Suppressor macrophage (primary cell): ENCODE measurements at regions not wholly inside any gene's neighbourhood (a gene's known extent, or its start where the extent isn't known, plus 50 kb on each side); places are given as distances from the start of the nearest gene placed in this dataset.
"Not testable (repeated sequence)": the region's sequence is repeated elsewhere in the genome, so short reads cannot be mapped to it uniquely, and the experiment has no call there.

Source experiments
- DNase-seq, 4 experiments: peaks; one replicate each; pipeline ENCODE4 v3.0.0-alpha.2; 2020 to 2022

DNA sequence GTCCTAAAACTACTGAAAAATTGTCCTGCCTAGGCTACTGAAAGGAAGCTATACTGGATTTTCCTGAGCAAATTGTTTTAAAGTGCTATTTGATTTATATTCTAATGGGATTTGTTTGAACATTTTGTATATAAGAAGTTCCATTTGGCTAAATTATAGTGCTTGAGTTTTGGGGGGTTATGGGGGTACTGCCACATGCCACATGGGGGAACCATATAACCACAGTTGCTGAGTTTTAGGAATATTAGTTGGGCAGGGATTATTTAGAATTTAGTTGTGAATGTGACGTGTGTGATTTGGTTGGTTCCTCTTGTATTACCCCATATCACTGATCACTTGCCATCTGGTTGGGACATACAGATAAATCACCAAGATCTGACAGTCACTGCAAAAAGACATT is 224.5 kb upstream of the TAPT1 start:
- DNase-seq = no peak

DNA sequence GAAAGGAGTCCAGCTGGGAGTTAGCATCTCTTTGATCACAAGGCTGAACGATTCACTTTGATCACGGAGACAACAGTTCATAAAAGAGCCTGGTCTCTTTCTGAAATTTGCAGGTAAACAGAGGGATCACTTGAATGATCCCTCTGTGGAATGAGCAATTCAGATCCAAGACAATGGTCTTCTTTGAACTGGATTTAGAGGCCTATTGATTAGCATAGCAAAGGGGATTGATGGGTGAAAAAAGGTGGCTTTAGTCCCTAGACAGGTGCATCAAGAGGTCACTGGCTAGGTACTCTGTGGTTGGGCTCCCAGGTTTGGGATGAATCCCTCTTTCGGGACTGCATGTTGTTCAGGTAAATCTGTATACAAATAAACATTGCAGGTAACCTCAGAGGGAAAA is 223.8 kb upstream of the TAPT1 start:
- no peak for DNase-seq

DNA sequence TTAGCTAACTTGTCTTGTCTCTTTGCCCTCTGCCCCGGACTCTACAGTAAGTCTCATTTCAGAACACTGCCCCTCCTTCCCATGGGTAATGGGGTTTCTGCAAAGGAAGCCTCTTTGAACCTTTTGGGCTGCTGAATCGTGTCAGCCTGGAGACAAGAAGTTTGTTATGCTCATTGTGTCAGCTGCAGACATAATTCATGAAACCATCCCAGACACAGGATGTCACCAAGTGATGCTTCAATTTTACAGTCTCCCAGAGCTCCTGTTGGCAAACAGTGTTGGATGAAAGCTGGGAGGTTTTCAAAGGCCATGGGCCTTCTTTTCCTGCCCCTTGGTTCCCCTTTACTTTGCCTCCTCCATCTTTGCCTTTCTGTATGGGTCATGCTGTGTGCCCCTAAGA is 223.1 kb upstream of the TAPT1 start:
- no peak for DNase-seq

DNA sequence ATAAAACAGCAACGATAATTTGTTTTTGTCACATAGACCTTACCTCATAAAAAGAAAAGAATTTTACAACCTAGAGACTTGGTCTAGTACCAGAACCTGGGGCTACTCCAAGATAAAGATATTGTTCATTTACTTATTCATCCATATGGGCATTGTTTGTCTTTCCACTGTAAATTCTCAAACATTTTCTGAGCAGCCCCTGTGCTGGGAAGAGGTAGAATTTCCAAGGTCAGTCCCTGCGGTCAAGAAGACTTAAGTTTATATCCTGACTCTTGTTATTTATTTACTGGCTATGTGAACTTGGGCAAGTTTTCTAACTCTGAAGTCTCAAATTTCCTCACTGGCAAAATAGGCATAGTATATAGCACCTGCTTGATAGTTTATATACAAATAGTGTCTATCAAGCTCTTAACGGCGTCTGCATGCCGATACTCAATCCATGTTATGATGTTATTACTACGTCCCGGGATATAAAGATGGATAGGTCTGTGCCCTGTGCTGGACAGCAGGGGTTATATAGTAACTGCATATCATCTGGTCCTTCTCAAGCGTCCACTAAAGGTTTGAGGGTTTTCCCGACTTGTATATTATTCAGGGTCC is 222.1 kb upstream of the TAPT1 start:
- DNase-seq = no peak

DNA sequence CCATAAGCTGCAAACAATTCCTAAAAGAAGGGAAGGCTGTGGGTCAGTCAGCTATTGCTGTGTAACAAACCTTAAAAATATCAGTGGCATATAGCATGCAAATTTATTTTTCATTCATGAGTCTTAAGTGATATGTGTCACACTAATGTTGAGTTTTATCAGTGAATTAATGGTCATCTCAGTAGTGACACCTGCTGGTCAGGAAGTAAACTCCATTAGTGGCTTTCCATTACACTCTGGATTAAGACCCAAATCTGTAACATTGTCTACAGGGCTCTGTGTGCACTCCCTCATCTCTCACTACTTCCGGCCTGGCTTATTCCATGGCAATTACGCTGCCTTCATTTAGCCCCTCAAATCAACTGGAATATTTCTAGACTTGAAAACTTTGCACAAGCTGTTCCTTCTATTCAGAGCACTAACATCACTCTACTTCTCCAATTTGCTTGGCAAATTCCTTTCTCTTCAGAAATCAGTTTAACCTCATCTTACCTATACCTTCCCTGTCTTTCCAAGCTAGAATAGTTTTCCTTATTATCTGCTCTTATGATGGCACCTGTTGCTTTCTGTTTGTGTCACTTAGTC is 217.3 kb upstream of the TAPT1 start:
- DNase-seq = peak; percentile 31 to 77 (median 52)

DNA sequence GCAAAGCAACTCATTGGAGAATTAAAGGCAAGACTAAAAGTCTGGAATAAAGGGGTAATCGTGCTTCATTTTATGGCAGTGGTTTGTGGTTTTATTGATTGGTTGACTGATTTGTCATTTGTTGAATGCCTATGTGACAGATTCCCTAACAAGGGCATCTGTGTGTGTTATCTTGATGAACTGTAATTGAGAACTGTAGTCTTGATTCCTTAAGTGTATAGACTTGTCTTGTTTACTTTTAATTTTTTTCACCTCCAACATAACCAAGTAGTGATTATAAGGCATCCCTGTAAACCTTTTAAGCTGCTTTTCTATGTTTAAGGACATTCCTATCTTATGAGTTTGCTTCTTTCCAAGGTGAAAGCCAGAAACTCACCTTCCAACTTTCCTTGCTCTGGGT is 216.0 kb upstream of the TAPT1 start:
- DNase-seq = no peak

DNA sequence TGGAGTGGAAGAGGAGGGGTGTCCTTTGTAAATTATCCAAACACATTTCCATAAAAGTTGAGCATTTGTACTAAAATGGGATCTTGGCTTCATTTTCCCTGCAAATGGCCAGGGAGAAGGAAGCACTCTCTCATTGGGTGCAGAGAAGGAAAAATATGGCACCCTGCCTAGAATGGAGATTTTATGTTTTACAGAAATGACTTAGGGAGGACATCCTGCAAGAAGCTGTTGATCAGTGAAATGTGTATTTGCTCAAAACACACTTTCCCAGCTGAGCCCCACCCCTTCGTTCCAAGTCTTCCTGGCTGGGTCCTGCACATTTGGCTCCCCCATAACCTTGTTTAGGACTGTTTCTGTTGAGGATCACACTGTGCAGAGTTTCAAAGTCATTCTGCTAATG is 213.5 kb upstream of the TAPT1 start:
- DNase-seq = no peak

DNA sequence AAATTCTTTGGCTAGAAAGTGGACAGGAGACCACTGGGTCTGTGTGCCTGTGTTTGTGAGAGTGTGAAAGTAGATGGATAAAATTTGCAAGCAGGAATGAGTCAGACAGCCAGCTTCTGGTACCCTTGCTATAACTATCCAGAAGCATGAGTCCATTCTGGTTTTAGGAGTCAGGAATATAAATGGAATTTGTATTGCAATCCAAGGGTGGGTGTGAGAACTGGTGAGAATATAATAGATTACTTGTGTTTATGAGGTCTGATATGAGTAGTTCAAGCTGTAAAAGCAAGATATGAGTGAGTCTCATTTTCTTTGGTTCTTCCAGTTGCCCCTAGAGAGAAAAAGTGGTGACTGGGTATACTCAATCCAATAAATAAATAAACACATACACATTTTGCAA is 212.7 kb upstream of the TAPT1 start:
- DNase-seq = no peak

DNA sequence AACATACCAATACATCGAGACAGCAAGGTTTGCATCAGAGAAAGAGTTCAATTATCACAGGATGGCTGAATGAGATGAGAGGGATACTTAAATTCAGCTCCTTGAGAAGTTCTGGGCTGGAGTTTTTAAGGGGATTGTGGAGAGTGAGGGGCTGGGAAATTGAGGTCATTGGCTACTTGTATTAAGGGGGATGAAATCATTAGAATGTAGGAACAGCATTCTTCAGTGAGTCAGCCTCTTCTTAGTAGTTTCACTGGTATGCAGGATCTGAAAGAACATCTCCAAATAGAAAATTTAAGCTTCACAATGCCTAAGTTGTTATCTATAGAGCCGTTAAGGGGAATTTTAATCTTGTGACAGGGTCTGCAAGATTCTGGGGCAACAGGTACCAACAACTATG is 211.6 kb upstream of the TAPT1 start:
- no peak for DNase-seq

DNA sequence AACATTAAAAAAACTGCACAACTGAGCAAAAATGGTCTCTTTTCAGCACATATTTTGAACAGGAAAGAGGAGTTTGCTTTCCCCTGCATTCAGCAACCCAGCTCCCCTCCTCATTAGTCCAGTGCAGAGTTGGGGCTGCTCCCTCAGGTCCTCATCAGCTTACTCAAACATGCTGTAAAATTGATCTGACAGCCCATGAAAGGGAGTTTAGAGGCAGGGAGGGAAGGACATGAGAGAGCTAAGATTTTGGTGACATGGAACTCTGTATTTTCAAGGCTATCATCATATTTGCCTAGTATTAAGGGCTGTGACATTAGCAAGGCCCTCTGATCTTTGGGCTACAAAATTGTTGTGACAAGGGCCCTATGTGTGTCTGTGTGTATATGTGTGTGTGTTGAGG is 205.6 kb upstream of the TAPT1 start:
- no peak for DNase-seq

DNA sequence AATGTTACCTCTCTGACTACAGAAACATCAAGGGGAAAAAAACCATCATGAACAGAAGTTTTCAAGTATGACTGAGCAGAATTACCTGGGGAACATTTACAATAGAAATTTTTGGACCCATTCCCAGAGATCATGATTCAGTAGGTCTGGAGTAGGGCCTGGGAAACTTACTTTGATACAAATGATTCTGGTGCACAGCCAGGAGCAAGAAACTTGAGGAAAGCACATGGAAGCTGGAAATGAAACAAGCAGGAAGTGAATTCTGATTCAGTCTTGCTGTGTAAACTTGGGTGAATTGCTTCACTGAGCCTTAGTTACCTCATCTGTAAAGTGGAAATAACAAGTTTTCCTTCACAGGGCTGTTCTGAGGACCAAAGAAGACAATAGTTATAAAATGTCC is 192.5 kb upstream of the TAPT1 start:
- no peak for DNase-seq

DNA sequence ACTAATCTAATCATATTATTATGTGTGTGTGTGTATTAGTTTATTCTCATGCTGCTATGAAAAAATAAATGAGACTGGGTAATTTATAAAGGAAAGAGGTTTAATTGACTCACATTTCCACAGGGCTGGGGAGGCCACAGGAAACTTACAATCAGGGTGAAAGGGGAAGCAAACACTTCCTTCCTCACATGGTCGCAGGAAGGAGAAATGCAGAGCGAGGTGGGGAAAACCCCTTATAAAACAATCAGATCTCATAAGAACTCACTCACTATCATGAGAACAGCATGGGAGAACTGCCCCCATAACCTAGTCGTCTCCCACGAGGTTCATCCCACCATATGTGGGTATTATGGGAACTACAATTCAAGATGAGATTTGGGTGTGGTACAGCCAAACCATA is 190.9 kb upstream of the TAPT1 start:
- peak in 3 of 4 experiments; percentile 7 to 14 (median 7) for DNase-seq

DNA sequence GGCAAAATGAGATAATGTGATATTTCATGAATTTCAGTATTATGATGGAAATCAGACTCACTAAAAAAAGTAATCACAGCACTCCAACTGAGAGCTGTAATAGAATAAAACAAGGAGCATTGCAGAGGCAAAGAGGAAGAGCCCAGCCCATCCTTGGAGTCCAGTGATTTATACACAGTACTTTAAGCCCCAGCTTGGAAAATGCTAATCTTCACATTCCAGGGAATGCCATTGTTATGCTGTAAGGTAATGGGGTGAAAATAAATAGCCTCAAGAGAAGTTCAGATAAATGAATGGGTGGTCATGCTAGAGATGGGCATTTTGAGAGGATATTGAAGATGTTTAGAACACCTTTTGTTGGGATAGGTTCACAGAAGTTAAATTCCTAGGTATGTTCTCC is 190.3 kb upstream of the TAPT1 start:
- DNase-seq = no peak

DNA sequence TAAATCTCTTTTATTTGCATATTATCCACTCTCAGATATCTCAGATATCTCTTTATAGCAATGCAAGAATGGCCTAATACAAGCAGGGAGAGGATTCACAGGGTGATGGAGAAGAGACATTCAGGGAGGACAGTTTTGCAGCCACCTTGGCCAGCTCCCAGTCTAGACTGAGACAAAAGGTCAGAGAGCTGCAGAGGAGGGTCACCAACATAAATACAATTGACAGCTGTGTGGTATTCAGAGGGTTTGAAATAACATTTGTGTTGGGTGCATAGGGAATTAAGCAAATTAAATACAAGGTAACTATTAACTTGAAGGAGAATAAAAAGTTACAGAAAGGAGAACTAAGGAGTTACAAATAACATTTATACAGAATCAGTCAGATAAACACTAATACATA is 189.5 kb upstream of the TAPT1 start:
- no peak for DNase-seq

DNA sequence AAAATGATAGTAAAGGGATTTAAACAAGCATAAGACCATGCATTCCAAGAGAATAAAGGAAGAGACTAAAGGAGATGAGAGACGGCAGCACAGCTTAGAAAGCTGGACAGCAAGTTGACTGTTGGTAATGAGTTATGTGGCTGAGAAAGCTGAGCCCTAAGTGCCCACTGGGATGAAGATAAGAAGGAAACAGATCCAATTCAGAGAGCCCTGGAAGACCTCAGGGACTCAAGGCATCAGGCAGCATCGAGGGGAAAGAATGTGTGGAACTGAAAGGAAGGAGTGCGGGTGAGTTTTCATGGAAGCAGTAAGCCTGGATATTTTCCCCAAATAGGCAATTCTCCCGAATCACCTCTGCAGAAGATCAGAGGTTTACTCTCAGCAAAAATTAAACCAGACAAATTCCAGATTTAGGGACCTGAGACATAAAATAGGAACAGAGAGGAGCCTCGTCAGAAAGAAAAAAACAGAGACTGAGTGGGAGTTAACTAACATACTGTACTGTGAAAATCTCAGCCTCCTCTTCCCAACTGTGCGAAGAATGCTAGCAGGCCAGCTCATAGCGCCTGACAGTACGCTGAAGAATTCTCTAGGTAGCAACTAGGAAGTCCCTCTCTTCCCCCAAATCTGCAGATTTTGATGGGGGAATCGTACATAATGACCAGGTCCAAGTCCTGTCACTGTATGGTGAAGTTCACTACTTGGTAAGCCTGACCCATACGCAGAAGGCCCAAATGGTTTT is 187.7 kb upstream of the TAPT1 start:
- DNase-seq = no peak

DNA sequence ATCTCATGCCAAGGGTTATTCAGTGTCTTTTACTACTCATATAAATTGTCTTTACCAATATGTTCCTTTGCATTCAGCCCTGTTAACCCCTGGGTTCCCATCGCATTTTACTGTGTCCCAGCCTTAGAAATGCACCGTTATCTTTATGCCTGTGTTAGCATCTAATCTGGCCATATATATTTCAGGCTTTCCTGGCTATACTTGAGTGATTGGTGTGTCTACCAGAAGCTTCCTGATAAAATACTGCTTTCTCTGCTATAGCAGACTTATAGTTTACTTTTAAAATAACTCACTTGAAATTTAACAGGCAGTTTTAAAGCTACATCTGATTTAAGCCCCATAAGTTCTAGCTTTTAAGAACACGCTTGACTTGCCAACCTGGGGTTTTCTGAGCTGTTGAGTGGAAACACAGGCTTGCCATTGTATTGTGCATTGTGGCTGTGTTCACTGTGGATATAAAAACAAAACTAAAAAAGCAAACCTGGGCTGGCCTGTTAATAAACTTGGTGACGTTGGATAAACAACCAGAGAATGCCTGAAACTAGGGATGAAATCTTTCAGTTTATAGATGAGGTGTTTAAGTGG is 185.3 kb upstream of the TAPT1 start:
- DNase-seq = no peak

DNA sequence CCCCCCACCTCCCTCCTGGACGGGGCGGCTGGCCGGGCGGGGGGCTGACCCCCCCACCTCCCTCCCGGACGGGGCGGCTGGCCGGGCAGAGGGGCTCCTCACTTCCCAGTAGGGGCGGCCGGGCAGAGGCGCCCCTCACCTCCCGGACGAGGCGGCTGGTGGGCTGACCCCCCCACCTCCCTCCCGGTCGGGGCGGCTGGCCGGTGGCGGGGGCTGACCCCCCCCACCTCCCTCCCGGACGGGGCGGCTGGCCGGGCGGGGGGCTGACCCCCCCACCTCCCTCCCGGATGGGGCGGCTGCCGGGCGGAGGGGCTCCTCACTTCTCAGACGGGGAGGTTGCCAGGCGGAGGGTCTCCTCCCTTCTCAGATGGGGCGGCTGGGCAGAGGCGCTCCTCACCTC is 166.9 kb upstream of the TAPT1 start:
- not testable (repeated sequence) for DNase-seq

DNA sequence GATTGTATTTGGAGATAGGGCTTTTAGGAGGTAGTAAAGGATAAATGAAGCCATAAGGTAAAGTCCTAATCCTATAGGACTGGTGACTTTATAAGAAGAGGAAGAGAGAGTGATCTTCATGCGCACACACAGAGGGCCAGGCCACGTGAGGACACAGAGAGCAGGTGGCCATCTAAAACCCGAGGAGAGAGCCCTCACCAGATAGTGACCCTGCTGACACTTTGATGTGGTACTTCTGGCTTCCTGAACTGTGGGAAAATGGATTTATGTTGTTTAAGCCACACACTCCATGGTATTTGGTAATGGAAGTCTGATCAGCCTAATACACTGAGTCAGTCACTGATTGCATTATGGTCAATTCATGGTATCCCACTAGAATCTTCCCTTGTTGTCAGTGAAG is 164.9 kb upstream of the TAPT1 start:
- DNase-seq = no peak

DNA sequence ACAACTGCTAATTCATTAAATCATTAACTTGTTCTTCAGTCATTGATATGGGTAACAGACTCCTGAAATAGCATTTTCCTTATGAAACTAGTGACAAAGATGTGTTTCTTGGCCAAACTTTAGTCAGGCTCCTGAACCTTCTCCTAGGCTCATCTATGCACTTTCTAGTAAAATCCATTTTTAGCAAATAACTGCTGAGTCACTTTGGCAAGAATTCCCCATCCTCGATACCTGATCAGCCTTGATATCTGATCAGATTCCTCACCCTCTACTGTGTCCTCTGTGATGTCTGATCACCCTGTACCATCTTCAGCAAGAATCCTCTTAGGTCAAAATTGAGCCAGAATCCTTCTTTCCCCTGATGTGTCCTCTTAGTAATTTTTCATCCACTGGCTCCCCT is 161.2 kb upstream of the TAPT1 start:
- no peak for DNase-seq

DNA sequence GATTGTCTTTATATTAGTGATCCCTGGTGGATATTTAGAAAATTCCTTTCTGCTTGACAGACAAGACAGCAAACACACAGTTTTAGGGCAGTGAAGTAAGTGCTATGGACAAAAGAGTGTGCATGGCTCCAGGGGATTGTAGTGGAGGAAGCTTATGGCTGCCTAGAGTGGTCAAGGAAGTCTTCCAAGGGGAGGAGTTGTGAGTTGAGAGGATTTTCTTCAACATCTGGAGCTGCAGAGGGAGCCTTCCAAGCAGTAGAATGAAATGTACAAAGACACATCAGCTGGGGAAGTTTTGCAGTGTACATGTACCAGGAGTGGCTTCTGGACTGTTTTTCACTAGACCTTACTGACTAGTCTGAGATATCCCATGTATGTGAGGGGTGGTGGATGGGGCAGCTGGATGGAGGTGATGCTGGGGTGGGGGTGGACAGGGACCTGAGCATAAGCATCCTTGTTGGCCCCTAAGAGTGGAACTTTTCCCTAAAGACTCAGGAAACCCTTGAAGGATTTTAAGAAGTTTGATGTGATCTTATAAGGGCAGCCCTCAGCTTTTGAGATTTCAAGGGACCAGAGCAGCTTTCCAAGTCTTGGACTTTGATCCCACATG is 160.5 kb upstream of the TAPT1 start:
- no peak for DNase-seq

DNA sequence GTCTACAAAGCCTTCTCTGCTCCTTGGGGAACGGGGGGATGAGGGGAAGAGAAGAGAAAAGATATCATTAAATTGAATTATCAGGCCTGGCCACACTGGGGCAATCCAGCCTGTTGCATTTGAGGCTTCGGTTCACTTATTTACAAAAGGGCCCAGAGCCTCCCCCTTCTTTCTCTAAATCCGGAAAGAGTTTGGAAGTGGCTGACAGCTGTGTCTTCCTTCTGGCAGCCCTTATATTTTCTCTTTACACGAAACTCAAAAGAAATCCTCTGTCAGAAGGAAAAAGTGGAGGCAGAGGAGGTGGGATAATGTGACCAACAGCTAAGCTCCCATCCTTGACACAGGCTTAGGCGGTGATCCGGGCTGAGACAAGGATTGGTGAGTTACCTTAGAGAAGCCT is 158.3 kb upstream of the TAPT1 start:
- no peak for DNase-seq

DNA sequence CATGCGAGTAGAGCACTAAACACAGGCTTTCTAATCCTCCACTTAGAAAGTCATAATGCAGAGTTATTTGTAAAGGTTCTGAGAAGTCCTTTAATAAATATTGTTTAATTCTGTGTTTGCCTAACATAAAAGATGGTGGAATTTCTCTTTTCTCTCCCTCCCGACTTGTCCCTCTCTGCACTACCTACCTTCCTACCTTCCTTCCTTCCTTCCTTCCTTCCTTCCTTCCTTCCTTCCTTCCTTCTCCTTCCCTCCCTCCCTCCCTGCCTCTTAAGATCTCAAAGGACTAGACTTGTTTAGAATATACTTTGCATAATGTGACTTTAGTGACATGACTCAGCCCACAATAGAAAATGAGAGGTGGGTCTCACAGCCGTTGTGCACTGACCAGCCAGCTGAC is 156.3 kb upstream of the TAPT1 start:
- no peak for DNase-seq

DNA sequence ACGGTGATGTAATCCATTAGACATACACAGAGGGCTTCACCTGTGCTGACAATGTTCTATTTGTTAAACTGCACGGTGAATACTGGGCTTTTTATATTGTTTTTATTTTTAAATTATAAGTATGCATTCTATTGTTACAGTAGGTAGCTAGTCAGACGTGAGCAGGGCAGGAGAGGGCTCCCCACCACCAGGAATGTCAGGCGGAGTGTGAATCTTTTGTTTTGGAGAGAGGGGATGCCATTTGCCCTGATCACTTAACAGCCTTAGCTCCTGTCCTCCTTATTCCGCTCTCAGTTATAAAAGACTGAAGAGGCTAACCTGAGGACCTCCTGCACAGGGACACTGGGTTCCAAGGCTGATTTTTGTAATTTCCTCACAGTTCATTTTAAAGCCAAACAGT is 151.6 kb upstream of the TAPT1 start:
- DNase-seq = no peak
